ENCODE measurements at regions not wholly inside any gene's neighbourhood (a gene's known extent, or its start where the extent isn't known, plus 50 kb on each side); places are given as distances from the start of the nearest gene placed in this dataset.
"Not testable (repeated sequence)": the region's sequence is repeated elsewhere in the genome, so short reads cannot be mapped to it uniquely, and the experiment has no call there.

DNA sequence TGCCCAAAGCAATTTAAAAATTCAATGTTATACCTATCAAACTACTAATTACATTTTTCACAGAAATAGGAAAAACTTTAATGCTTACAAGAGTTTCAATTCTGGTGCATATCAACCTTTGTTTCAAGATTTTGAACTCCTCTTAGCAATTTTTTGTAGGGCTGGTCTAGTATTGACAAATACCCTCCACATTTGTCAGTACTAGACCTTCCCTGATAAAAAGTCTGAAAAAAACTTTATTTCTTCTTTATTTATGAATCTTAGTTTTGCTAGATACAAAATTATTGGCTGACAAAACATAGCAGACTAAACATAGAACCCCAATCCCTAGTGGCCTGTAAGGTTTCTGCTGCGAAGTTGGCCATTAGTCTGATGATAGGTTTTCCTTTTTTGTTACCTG lies 1804.9 kb downstream of the EFNA5 start:
- Mint-ChIP-seq H3K27me3 (ENCODE audit: low read depth in 3 of 3) (peaks cover 0 to 2% (median 0%) of the 10 kb centered on the region in 3 donors), H3K9me3 (peaks cover 2 to 34% (median 10%) of the 10 kb centered on the region in 6 donors), H3K36me3 (peaks cover 0 to 3% (median 0%) of the 10 kb centered on the region in 3 donors), H3K4me3 (no peak overlapping the region), H3K27ac (no peak overlapping the region), H3K4me1 (no peaks in the 10 kb centered on the region)
- no peak for DNase-seq

GRCh38 chr5:105859350-105859749 lies 1811.4 kb downstream of the EFNA5 start:
- H3K9me3 Mint-ChIP-seq: peaks cover 7 to 45% (median 20%) of the 10 kb centered on the region in 6 donors
- DNase-seq, H3K4me1 Mint-ChIP-seq: not testable (repeated sequence)

DNA sequence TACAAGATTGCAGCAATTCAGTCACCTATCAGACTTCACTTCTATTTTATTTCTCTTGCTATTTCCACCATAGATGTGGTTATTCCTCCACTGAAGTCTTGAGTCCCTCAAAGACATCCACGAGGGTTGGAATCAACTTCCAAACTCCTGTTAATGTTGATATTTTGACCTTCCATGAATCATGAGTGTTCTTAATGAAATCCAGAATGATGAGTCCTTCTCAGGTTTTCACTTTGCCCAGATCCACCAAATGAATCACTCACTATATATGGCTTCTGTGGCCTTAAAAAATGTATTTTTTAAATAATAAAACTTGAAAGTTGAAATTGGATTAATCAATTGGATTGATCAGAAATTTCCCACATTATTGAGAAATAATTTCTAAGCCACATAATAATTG lies 1821.0 kb downstream of the EFNA5 start:
- no peaks in the 10 kb centered on the region for H3K36me3 Mint-ChIP-seq

More at GRCh38 chr5:105859350-105859749, 1811.4 kb downstream of the EFNA5 start:
- H3K4me3 Mint-ChIP-seq; H3K27ac Mint-ChIP-seq; H3K27me3 Mint-ChIP-seq (ENCODE audit: low read depth in 3 of 3); H3K36me3 Mint-ChIP-seq: not testable (repeated sequence)

GRCh38 chr5:105840800-105841199 lies 1829.9 kb downstream of the EFNA5 start:
- Mint-ChIP-seq H3K4me1 (no peaks in the 10 kb centered on the region), H3K9me3 (peaks cover 6 to 47% (median 19%) of the 10 kb centered on the region in 6 donors), H3K4me3 (no peak overlapping the region), H3K36me3 (no peaks in the 10 kb centered on the region), H3K27me3 (ENCODE audit: low read depth in 3 of 3) (no peaks in the 10 kb centered on the region), H3K27ac (no peak overlapping the region)
- no peak for DNase-seq

More for the DNA sequence above, 1821.0 kb downstream of the EFNA5 start:
- peaks cover 0 to 2% (median 0%) of the 10 kb centered on the region in 3 donors for H3K27me3 Mint-ChIP-seq (ENCODE audit: low read depth in 3 of 3)
- no peak overlapping the region for H3K4me3 Mint-ChIP-seq
- DNase-seq: no peak
- H3K4me1 Mint-ChIP-seq: no peaks in the 10 kb centered on the region
- no peak overlapping the region for H3K27ac Mint-ChIP-seq
- H3K9me3 Mint-ChIP-seq: peaks cover 0 to 27% (median 9%) of the 10 kb centered on the region in 6 donors

DNA sequence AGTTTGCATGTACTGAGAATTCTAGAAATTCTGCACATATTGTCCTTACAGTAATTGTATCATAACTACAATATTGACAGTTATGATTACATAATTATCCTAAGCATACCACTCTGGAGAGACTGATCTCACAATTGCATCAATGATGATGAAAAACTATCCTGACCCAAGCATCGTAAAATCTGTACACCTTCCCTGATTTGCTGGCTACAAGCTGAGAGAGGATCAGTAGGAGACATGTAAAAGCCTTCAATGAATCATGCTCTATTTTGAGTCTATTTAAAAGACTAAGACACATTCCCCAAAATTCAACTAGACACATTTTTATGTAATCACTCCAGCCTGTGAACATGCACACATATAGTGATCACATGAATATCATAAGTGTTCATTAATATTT lies 1833.8 kb downstream of the EFNA5 start:
- H3K27ac Mint-ChIP-seq: no peak overlapping the region
- no peaks in the 10 kb centered on the region for H3K36me3 Mint-ChIP-seq
- H3K9me3 Mint-ChIP-seq: peaks cover 6 to 41% (median 19%) of the 10 kb centered on the region in 6 donors
- no peak overlapping the region for H3K4me3 Mint-ChIP-seq
- no peak for DNase-seq
- H3K27me3 Mint-ChIP-seq (ENCODE audit: low read depth in 3 of 3): no peaks in the 10 kb centered on the region
- no peaks in the 10 kb centered on the region for H3K4me1 Mint-ChIP-seq

DNA sequence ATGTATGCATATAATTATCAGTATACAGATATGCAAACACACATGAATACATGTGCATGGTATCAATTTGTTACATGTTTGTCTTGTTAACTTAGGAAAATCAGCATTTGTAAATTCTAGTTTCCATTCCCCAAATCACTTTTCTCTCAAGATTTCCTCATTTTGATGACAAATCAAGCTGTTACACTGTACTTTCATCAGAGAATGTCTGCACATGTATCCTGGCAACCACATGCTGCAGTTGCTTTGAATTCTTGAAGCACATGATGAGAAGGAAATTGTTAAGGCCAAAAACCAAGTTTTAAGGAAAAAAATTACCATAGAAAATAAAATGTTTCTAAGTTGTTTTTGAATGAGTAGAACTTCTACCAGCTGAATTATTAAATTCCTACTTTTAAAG lies 1834.5 kb downstream of the EFNA5 start:
- Mint-ChIP-seq H3K27ac (no peak overlapping the region), H3K9me3 (peaks cover 6 to 41% (median 19%) of the 10 kb centered on the region in 6 donors), H3K36me3 (no peaks in the 10 kb centered on the region), H3K4me1 (no peaks in the 10 kb centered on the region), H3K27me3 (ENCODE audit: low read depth in 3 of 3) (no peaks in the 10 kb centered on the region), H3K4me3 (no peak overlapping the region)
- no peak for DNase-seq

DNA sequence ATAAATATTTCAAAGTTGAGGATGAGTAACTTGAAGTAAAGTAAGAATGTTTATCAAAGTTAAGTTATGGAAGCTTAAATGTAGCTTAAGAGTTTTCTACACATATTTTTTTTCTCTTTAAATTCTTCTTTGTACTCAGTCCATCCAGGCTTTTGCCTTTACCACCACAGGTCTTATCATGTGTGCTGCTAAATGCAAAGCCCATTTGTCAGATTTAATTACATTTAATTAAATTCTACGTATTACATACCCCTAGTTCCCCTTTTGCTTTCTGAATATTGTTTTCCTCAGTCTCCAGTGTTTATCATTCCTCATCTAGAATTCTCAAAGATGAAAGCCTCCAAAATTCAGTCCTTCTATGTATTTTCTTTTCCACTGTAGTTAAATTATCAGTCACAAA lies 1841.9 kb downstream of the EFNA5 start:
- H3K27ac Mint-ChIP-seq: no peak overlapping the region
- H3K4me1 Mint-ChIP-seq: no peaks in the 10 kb centered on the region
- DNase-seq: no peak
- no peaks in the 10 kb centered on the region for H3K27me3 Mint-ChIP-seq (ENCODE audit: low read depth in 3 of 3)
- H3K4me3 Mint-ChIP-seq: no peak overlapping the region
- no peaks in the 10 kb centered on the region for H3K36me3 Mint-ChIP-seq
- H3K9me3 Mint-ChIP-seq: peaks cover 2 to 24% (median 5%) of the 10 kb centered on the region in 6 donors

- Mint-ChIP-seq H3K4me3 (no peak overlapping the region), H3K36me3 (no peaks in the 10 kb centered on the region), H3K9me3 (peaks cover 0 to 20% (median 13%) of the 10 kb centered on the region in 6 donors), H3K27me3 (ENCODE audit: low read depth in 3 of 3) (peaks cover 0 to 2% (median 0%) of the 10 kb centered on the region in 3 donors), H3K4me1 (no peaks in the 10 kb centered on the region), H3K27ac (no peak overlapping the region)
- DNase-seq: no peak
These were observed 1848.9 kb downstream of the EFNA5 start for GRCh38 chr5:105821800-105822199.

- H3K36me3 Mint-ChIP-seq: no peaks in the 10 kb centered on the region
- peaks cover 3 to 27% (median 15%) of the 10 kb centered on the region in 6 donors for H3K9me3 Mint-ChIP-seq
- H3K27me3 Mint-ChIP-seq (ENCODE audit: low read depth in 3 of 3): peaks cover 0 to 2% (median 0%) of the 10 kb centered on the region in 3 donors
- DNase-seq: no peak
- H3K27ac Mint-ChIP-seq: no peak overlapping the region
- no peak overlapping the region for H3K4me3 Mint-ChIP-seq
- no peaks in the 10 kb centered on the region for H3K4me1 Mint-ChIP-seq
These were observed 1852.8 kb downstream of the EFNA5 start for GRCh38 chr5:105817914-105818313.

- Mint-ChIP-seq H3K4me1 (no peaks in the 10 kb centered on the region), H3K4me3 (no peak overlapping the region), H3K27ac (no peak overlapping the region), H3K27me3 (ENCODE audit: low read depth in 3 of 3) (peaks cover 0 to 2% (median 0%) of the 10 kb centered on the region in 3 donors), H3K9me3 (peaks cover 3 to 28% (median 16%) of the 10 kb centered on the region in 6 donors), H3K36me3 (no peaks in the 10 kb centered on the region)
- no peak for DNase-seq
These were observed 1853.3 kb downstream of the EFNA5 start for GRCh38 chr5:105817416-105817815.

- DNase-seq: no peak
- H3K27ac Mint-ChIP-seq: no peak overlapping the region
- peaks cover 3 to 28% (median 15%) of the 10 kb centered on the region in 6 donors for H3K9me3 Mint-ChIP-seq
- no peaks in the 10 kb centered on the region for H3K36me3 Mint-ChIP-seq
- H3K4me3 Mint-ChIP-seq: no peak overlapping the region
- no peaks in the 10 kb centered on the region for H3K4me1 Mint-ChIP-seq
- H3K27me3 Mint-ChIP-seq (ENCODE audit: low read depth in 3 of 3): peaks cover 0 to 2% (median 0%) of the 10 kb centered on the region in 3 donors
These were observed 1853.8 kb downstream of the EFNA5 start for GRCh38 chr5:105816961-105817360.

DNA sequence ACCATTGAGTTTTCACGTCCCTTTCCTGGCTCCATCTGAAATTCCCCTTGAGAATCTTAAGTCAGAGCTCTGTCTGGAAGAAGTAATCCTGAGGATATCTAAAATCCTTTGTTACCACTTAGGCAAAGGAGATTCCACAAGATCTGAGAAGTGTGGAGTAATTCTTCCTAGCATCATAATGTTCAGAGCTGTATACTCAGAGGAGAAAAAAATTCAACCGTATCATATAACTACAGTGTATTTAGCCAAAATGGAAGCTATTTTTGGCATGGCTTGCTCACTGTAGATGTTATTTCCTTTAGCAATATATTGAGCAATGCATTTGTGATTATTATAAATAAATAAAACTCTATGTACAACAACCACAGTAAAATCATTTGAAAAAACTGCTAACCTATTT lies 1858.4 kb downstream of the EFNA5 start:
- H3K4me3 Mint-ChIP-seq: no peak overlapping the region
- DNase-seq: no peak
- H3K4me1 Mint-ChIP-seq: no peaks in the 10 kb centered on the region
- no peaks in the 10 kb centered on the region for H3K36me3 Mint-ChIP-seq
- H3K9me3 Mint-ChIP-seq: peaks cover 3 to 33% (median 16%) of the 10 kb centered on the region in 6 donors
- no peaks in the 10 kb centered on the region for H3K27me3 Mint-ChIP-seq (ENCODE audit: low read depth in 3 of 3)
- H3K27ac Mint-ChIP-seq: no peak overlapping the region

DNA sequence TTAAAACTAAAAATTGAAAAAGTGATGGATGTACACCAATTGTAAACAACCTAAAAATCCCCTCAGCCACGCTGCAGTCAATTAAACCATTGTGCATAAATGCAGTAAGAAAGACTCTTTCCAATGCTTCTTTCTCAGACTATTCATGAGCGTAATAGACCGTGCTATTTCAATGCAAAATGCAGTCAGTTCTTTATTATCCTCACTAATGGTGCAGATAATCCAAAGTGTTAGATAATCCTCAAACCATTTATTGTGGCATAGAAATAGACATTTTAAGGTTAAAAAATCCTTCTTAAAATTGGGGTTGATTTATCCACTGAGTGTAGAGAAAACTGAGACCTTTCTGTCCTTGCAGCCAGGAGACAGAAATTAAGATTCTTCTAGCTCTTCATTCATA lies 1862.8 kb downstream of the EFNA5 start:
- DNase-seq: no peak
- Mint-ChIP-seq H3K4me3 (no peak overlapping the region), H3K36me3 (peaks cover 0 to 8% (median 0%) of the 10 kb centered on the region in 3 donors), H3K4me1 (no peaks in the 10 kb centered on the region), H3K9me3 (peaks cover 14 to 52% (median 28%) of the 10 kb centered on the region in 6 donors), H3K27ac (no peak overlapping the region), H3K27me3 (ENCODE audit: low read depth in 3 of 3) (peaks cover 0 to 1% (median 0%) of the 10 kb centered on the region in 3 donors)

- peaks cover 0 to 1% (median 0%) of the 10 kb centered on the region in 3 donors for H3K27me3 Mint-ChIP-seq (ENCODE audit: low read depth in 3 of 3)
- peaks cover 0 to 8% (median 0%) of the 10 kb centered on the region in 3 donors for H3K36me3 Mint-ChIP-seq
- H3K27ac Mint-ChIP-seq: no peak overlapping the region
- no peaks in the 10 kb centered on the region for H3K4me1 Mint-ChIP-seq
- DNase-seq: no peak
- H3K4me3 Mint-ChIP-seq: no peak overlapping the region
- peaks cover 15 to 57% (median 28%) of the 10 kb centered on the region in 6 donors for H3K9me3 Mint-ChIP-seq
These were observed 1863.4 kb downstream of the EFNA5 start for GRCh38 chr5:105807290-105807689.

GRCh38 chr5:105806596-105806995 lies 1864.1 kb downstream of the EFNA5 start:
- Mint-ChIP-seq H3K27ac (no peak overlapping the region), H3K4me1 (no peaks in the 10 kb centered on the region), H3K36me3 (peaks cover 0 to 8% (median 0%) of the 10 kb centered on the region in 3 donors), H3K27me3 (ENCODE audit: low read depth in 3 of 3) (peaks cover 0 to 1% (median 0%) of the 10 kb centered on the region in 3 donors), H3K9me3 (peaks cover 16 to 63% (median 29%) of the 10 kb centered on the region in 6 donors), H3K4me3 (no peak overlapping the region)
- no peak for DNase-seq
